OCI-LY1 (cell line): ENCODE measurements at regions not wholly inside any gene's neighbourhood (a gene's known extent, or its start where the extent isn't known, plus 50 kb on each side); places are given as distances from the start of the nearest gene placed in this dataset.

Experiments used
- H2AFZ ChIP-seq: fragments of 200-600 bp; sonication (generic), shearing (Covaris generic); 2 replicates; pipeline ENCODE4 v1.6.0; 2014; ENCODE audit warnings: antibody characterized with exemption, mild to moderate bottlenecking, low read length
- H3F3A ChIP-seq: fragments of 200-600 bp; sonication (generic), shearing (Covaris generic); 2 replicates; pipeline ENCODE4 v1.6.0; 2014; ENCODE audit warnings: mild to moderate bottlenecking, antibody characterized with exemption, low read length, moderate library complexity; ENCODE audit not compliant: insufficient read depth
- H3K27ac ChIP-seq: fragments of 200-600 bp; sonication (generic); 2 replicates; pipeline ENCODE4 v1.5.1; 2014; ENCODE audit warnings: low read length, mixed run types, mild to moderate bottlenecking, low read depth; ENCODE audit not compliant: poor library complexity, severe bottlenecking
- H3K27me3 ChIP-seq: fragments of 200-600 bp; sonication (generic); 2 replicates; pipeline ENCODE4 v1.6.0; 2014; ENCODE audit warnings: antibody characterized with exemption, mild to moderate bottlenecking, low read length, moderate library complexity; ENCODE audit not compliant: insufficient read depth
- H3K36me3 ChIP-seq: fragments of 200-600 bp; sonication (generic); 2 replicates; pipeline ENCODE4 v1.6.1; 2014; ENCODE audit warnings: mild to moderate bottlenecking, antibody characterized with exemption, low read length, moderate library complexity, mixed read lengths; ENCODE audit not compliant: insufficient read depth
- H3K4me1 ChIP-seq: fragments of 200-600 bp; sonication (generic); 2 replicates; pipeline ENCODE4 v1.5.1; 2014; ENCODE audit warnings: mild to moderate bottlenecking, low read length, moderate library complexity; ENCODE audit not compliant: insufficient read depth, severe bottlenecking
- H3K4me2 ChIP-seq: fragments of 200-600 bp; sonication (generic), shearing (Covaris generic); 2 replicates; pipeline ENCODE4 v1.6.1; 2014; ENCODE audit warnings: low read length
- H3K4me3 ChIP-seq: fragments of 200-600 bp; sonication (generic); 2 replicates; pipeline ENCODE4 v1.5.1; 2014; ENCODE audit warnings: low read length, low read depth, mild to moderate bottlenecking, mixed read lengths; ENCODE audit not compliant: poor library complexity, severe bottlenecking
- H3K79me2 ChIP-seq: fragments of 200-600 bp; shearing (Covaris generic); 2 replicates; pipeline ENCODE4 v1.6.1; 2016; ENCODE audit warnings: mixed run types, low read length, mixed read lengths; ENCODE audit not compliant: insufficient read depth
- H3K9ac ChIP-seq: fragments of 200-600 bp; sonication (generic), shearing (Covaris generic); 2 replicates; pipeline ENCODE4 v1.6.1; 2014; ENCODE audit warnings: mild to moderate bottlenecking, low read length, mixed read lengths
- H3K9me2 ChIP-seq: fragments of 200-600 bp; sonication (generic), shearing (Covaris generic); 2 replicates; pipeline ENCODE4 v1.6.1; 2014; ENCODE audit warnings: low read depth, mild to moderate bottlenecking, low read length, mixed read lengths
- H3K9me3 ChIP-seq: fragments of 200-600 bp; shearing (Covaris generic); 2 replicates; pipeline ENCODE4 v1.6.1; 2014; ENCODE audit warnings: low read length, mixed read lengths
- H4K20me1 ChIP-seq: fragments of 200-600 bp; sonication (generic), shearing (Covaris generic); 2 replicates; pipeline ENCODE4 v1.6.0; 2016; ENCODE audit warnings: mild to moderate bottlenecking, low read length; ENCODE audit not compliant: insufficient read depth
- CTCF ChIP-seq: fragments of 200-600 bp; sonication (generic), shearing (Covaris generic); IDR thresholded peaks from 2 replicates; pipeline ENCODE4 v1.5.1; 2017; ENCODE audit warnings: mild to moderate bottlenecking, antibody characterized with exemption, low read length, moderate library complexity, mixed read lengths
- EZH2 ChIP-seq: fragments of 200-600 bp; sonication (generic), shearing (Covaris generic); IDR thresholded peaks from 2 replicates; pipeline ENCODE4 v1.8.0; 2017; ENCODE audit warnings: borderline replicate concordance, mixed run types, mild to moderate bottlenecking, antibody characterized with exemption, low read length, moderate library complexity, mixed read lengths

- Histone ChIP-seq H3K9ac (no peak overlapping the region), H3K79me2 (no peaks in the 10 kb centered on the region), H4K20me1 (no peaks in the 10 kb centered on the region), H3K9me3 (no peaks in the 10 kb centered on the region), H3K27ac (no peak overlapping the region), H3K9me2 (no peaks in the 10 kb centered on the region), H3K4me1 (no peaks in the 10 kb centered on the region), H3K4me3 (no peak overlapping the region), H3F3A (no peaks in the 10 kb centered on the region), H3K4me2 (no peak overlapping the region), H3K36me3 (no peaks in the 10 kb centered on the region), H2AFZ (no peak overlapping the region), H3K27me3 (no peaks in the 10 kb centered on the region)
- TF ChIP-seq EZH2 (no peak), CTCF (no peak)
Measured at GRCh38 chr2:19020144-19021099, 338.0 kb downstream of the OSR1 start.

- H3K9me3 ChIP-seq, result no peaks in the 10 kb centered on the region
- H3K4me2 ChIP-seq, result no peak overlapping the region
- no peak overlapping the region for H2AFZ ChIP-seq
- no peaks in the 10 kb centered on the region; the same call in 1 of the 2 replicates for H3K9me2 ChIP-seq
- no peak overlapping the region for H3K4me3 ChIP-seq
- no peaks in the 10 kb centered on the region for H4K20me1 ChIP-seq
- TF ChIP-seq CTCF, result no peak
- no peak for TF ChIP-seq EZH2
- no peaks in the 10 kb centered on the region for H3K4me1 ChIP-seq
- no peaks in the 10 kb centered on the region for H3F3A ChIP-seq
- H3K36me3 ChIP-seq, result no peaks in the 10 kb centered on the region
- H3K27me3 ChIP-seq, result no peaks in the 10 kb centered on the region
- H3K9ac ChIP-seq, result no peak overlapping the region
- no peak overlapping the region for H3K27ac ChIP-seq
- H3K79me2 ChIP-seq, result no peaks in the 10 kb centered on the region
Measured at GRCh38 chr2:19009510-19009909, 348.9 kb downstream of the OSR1 start.

GRCh38 chr2:19003554-19003953 lies 354.9 kb downstream of the OSR1 start:
- no peaks in the 10 kb centered on the region for H3K27me3 ChIP-seq
- H4K20me1 ChIP-seq, result no peaks in the 10 kb centered on the region
- H3K4me3 ChIP-seq, result no peak overlapping the region
- H3F3A ChIP-seq, result no peaks in the 10 kb centered on the region
- H3K79me2 ChIP-seq, result no peaks in the 10 kb centered on the region
- TF ChIP-seq CTCF, result no peak
- no peak for TF ChIP-seq EZH2
- H3K9ac ChIP-seq, result no peak overlapping the region
- H3K27ac ChIP-seq, result no peak overlapping the region
- H3K4me1 ChIP-seq, result no peaks in the 10 kb centered on the region
- no peak overlapping the region for H3K4me2 ChIP-seq
- H2AFZ ChIP-seq, result no peak overlapping the region
- no peaks in the 10 kb centered on the region for H3K9me2 ChIP-seq
- H3K9me3 ChIP-seq, result no peaks in the 10 kb centered on the region
- no peaks in the 10 kb centered on the region for H3K36me3 ChIP-seq
